Keratinocyte (primary cell): ENCODE measurements at regions not wholly inside any gene's neighbourhood (a gene's known extent, or its start where the extent isn't known, plus 50 kb on each side); places are given as distances from the start of the nearest gene placed in this dataset.

Source experiments
- EZH2 ChIP-seq: IDR thresholded peaks from one replicate; pipeline ENCODE4 v1.6.1; 2012; ENCODE audit warnings: inconsistent platforms, mild to moderate bottlenecking, low read length, moderate library complexity
- TF ChIP-seq, protein P1 (sequence below), 3 experiments: IDR thresholded peaks in 1 of 3; conservative IDR thresholded peaks in 1 of 3; optimal IDR thresholded peaks in 1 of 3; 2 replicates in 2 of 3; 3 replicates in 1 of 3; pipeline versions ENCODE3 to v1.5.1; 2011; ENCODE audit warnings: low read length in 3 of 3, mild to moderate bottlenecking in 3 of 3, moderate library complexity in 2 of 3, control low read depth in 1 of 3, inconsistent platforms in 1 of 3; ENCODE audit not compliant: insufficient read depth in 2 of 3; ENCODE audit errors: extremely low read depth in 1 of 3

DNA sequence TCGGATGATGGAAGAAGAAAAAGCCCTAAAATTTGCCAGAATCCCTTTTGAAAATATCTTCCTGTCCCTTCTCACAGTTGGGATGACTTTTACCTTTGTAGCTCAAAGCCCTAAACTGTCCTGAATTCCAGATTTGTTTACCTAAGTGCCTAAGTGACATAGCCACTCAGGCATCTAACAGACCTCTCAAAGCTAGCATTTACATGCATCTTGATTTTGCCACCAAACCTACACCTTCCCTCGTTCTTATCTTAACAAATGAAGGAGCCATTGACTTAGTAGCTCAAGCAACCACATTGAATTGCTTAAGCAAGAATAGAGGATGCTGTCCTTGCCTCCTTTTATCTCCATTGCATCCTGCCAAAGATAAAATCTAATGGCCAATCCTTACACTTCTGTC is 198.4 kb upstream of the NTM start:
- TF ChIP-seq, protein P1, sequence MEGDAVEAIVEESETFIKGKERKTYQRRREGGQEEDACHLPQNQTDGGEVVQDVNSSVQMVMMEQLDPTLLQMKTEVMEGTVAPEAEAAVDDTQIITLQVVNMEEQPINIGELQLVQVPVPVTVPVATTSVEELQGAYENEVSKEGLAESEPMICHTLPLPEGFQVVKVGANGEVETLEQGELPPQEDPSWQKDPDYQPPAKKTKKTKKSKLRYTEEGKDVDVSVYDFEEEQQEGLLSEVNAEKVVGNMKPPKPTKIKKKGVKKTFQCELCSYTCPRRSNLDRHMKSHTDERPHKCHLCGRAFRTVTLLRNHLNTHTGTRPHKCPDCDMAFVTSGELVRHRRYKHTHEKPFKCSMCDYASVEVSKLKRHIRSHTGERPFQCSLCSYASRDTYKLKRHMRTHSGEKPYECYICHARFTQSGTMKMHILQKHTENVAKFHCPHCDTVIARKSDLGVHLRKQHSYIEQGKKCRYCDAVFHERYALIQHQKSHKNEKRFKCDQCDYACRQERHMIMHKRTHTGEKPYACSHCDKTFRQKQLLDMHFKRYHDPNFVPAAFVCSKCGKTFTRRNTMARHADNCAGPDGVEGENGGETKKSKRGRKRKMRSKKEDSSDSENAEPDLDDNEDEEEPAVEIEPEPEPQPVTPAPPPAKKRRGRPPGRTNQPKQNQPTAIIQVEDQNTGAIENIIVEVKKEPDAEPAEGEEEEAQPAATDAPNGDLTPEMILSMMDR (optimal IDR thresholded peaks at IDR 0.05 in 1 of 3, IDR thresholded peaks at IDR 0.05 in 1 of 3, conservative IDR thresholded peaks at IDR 0.05 in 1 of 3; ENCODE audit: extremely low read depth in 1 of 3, insufficient read depth in 2 of 3, low read length in 3 of 3): no peak
- TF ChIP-seq EZH2: no peak
